H1 (cell line): ENCODE measurements at regions not wholly inside any gene's neighbourhood (a gene's known extent, or its start where the extent isn't known, plus 50 kb on each side); places are given as distances from the start of the nearest gene placed in this dataset.

Experiments
- CTCF ChIA-PET: fragments of 300-600 bp; sonication (Branson Sonifier 250); formaldehyde crosslinking; loops from one replicate; lab custom pipeline; 2021; ENCODE audit not compliant: partially characterized antibody; lab: Charles Lee
- POLR2A ChIA-PET: fragments of 300-600 bp; sonication (Branson Sonifier 250); formaldehyde crosslinking; loops from one replicate; lab custom pipeline; 2021; ENCODE audit warnings: inconsistent platforms; ENCODE audit not compliant: partially characterized antibody; lab: Charles Lee
- DNase-seq, 2 experiments: peaks; one replicate each; pipeline versions ENCODE4 v3.0.0 to v3.0.0-alpha.2; 2010 to 2022; ENCODE audit warnings: low spot score in 2 of 2, low read depth in 1 of 2, mixed read lengths in 1 of 2
- FAIRE-seq: peaks from 2 replicates; lab custom pipeline; 2011; peaks lifted over from hg19 to GRCh38; lab: Jason Lieb, UNC
- H2AFZ ChIP-seq: 2 replicates; pipeline ENCODE4 v1.8.1; 2012; ENCODE audit warnings: low read length, inconsistent platforms
- H2AK5ac ChIP-seq: 2 replicates; pipeline ENCODE4 v1.6.1; 2013; ENCODE audit warnings: low read depth, low read length
- H2BK120ac ChIP-seq: replicated peaks from 2 replicates; pipeline ENCODE3; 2013; ENCODE audit warnings: low read depth, low read length, inconsistent platforms
- H2BK12ac ChIP-seq: 2 replicates; pipeline ENCODE4 v1.6.1; 2013; ENCODE audit warnings: low read depth, low read length
- H2BK15ac ChIP-seq: 2 replicates; pipeline ENCODE4 v1.6.1; 2013; ENCODE audit warnings: low read length
- H2BK20ac ChIP-seq: 2 replicates; pipeline ENCODE4 v1.6.1; 2013; ENCODE audit warnings: low read length
- H2BK5ac ChIP-seq: 2 replicates; pipeline ENCODE4 v1.6.1; 2013; ENCODE audit warnings: low read depth, low read length
- H3K14ac ChIP-seq: 2 replicates; pipeline ENCODE4 v1.6.1; 2013; ENCODE audit warnings: inconsistent platforms; ENCODE audit not compliant: insufficient read length
- H3K18ac ChIP-seq: 2 replicates; pipeline ENCODE4 v1.6.1; 2013; ENCODE audit warnings: low read length; ENCODE audit errors: extremely low read depth
- H3K23ac ChIP-seq: 2 replicates; pipeline ENCODE4 v1.6.1; 2013; ENCODE audit warnings: inconsistent platforms; ENCODE audit not compliant: insufficient read length
- H3K23me2 ChIP-seq: 2 replicates; pipeline ENCODE4 v1.6.1; 2013; ENCODE audit warnings: low read depth, low read length
- H3K27ac ChIP-seq: 2 replicates; pipeline ENCODE4 v1.6.1; 2011; ENCODE audit warnings: low read depth, low read length, inconsistent platforms
- H3K27me3 ChIP-seq, 4 experiments: replicated peaks in 1 of 4; 1 replicate in 1 of 4; 2 replicates in 3 of 4; pipeline versions ENCODE4 v1.6.1 to v1.8.1; 2011 to 2013; ENCODE audit warnings: low read length in 3 of 4, mild to moderate bottlenecking in 3 of 4, inconsistent platforms in 2 of 4, mixed read lengths in 2 of 4, moderate library complexity in 1 of 4; ENCODE audit not compliant: control insufficient read depth in 3 of 4, insufficient read depth in 3 of 4; ENCODE audit errors: extremely low read depth in 1 of 4
- H3K36me3 ChIP-seq, 4 experiments: 2 replicates each; pipeline versions ENCODE4 v1.6.1 to v1.8.1; 2011 to 2013; ENCODE audit warnings: mild to moderate bottlenecking in 4 of 4, low read length in 3 of 4, moderate library complexity in 2 of 4, control low read depth in 1 of 4, inconsistent platforms in 1 of 4; ENCODE audit not compliant: insufficient read depth in 4 of 4, control insufficient read depth in 2 of 4
- H3K4ac ChIP-seq: replicated peaks from 2 replicates; pipeline ENCODE3; 2013; ENCODE audit warnings: low read length, low read depth, mixed read lengths, inconsistent platforms; ENCODE audit not compliant: insufficient read length
- H3K4me1 ChIP-seq, 4 experiments: replicated peaks in 1 of 4; 1 replicate in 1 of 4; 2 replicates in 3 of 4; pipeline versions ENCODE4 v1.6.1 to v1.8.1; 2011 to 2013; ENCODE audit warnings: low read length in 3 of 4, inconsistent platforms in 2 of 4, mixed read lengths in 1 of 4; ENCODE audit not compliant: insufficient read depth in 4 of 4, control insufficient read depth in 3 of 4
- H3K4me2 ChIP-seq, 2 experiments: 2 replicates each; pipeline versions ENCODE4 v1.6.1 to v1.8.1; 2011 to 2013; ENCODE audit warnings: low read depth in 2 of 2, low read length in 2 of 2, control low read depth in 1 of 2, inconsistent platforms in 1 of 2, mild to moderate bottlenecking in 1 of 2; ENCODE audit not compliant: insufficient read depth in 1 of 2
- H3K4me3 ChIP-seq, 4 experiments: fragments of 200-600, 300-600 bp in 1 of 4; sonication (generic), shearing (Covaris generic), sonication (Bioruptor Twin) in 1 of 4; 2 replicates each; pipeline versions ENCODE4 v1.5.1 to v1.8.1; 2011 to 2016; ENCODE audit warnings: low read length in 4 of 4, low read depth in 3 of 4, control low read depth in 2 of 4, inconsistent platforms in 2 of 4, mild to moderate bottlenecking in 2 of 4, mixed read lengths in 1 of 4, moderate library complexity in 1 of 4; ENCODE audit not compliant: insufficient read depth in 2 of 4; ENCODE audit errors: extremely low read depth in 1 of 4
- H3K56ac ChIP-seq: replicated peaks from 2 replicates; pipeline ENCODE3; 2013; ENCODE audit warnings: low read depth, mild to moderate bottlenecking, mixed read lengths, low read length, inconsistent platforms; ENCODE audit not compliant: insufficient read length
- H3K79me1 ChIP-seq: 2 replicates; pipeline ENCODE4 v1.6.1; 2013; ENCODE audit warnings: low read depth, low read length, control low read depth
- H3K79me2 ChIP-seq, 2 experiments: 2 replicates each; pipeline versions ENCODE4 v1.6.1 to v1.8.1; 2012 to 2013; ENCODE audit warnings: low read length in 2 of 2, mild to moderate bottlenecking in 2 of 2, inconsistent platforms in 1 of 2; ENCODE audit not compliant: insufficient read depth in 2 of 2, control insufficient read depth in 1 of 2
- H3K9ac ChIP-seq, 4 experiments: replicated peaks in 1 of 4; 1 replicate in 1 of 4; 2 replicates in 3 of 4; pipeline versions ENCODE4 v1.6.1 to v1.8.1; 2011 to 2013; ENCODE audit warnings: low read depth in 3 of 4, low read length in 3 of 4, control low read depth in 2 of 4, mild to moderate bottlenecking in 2 of 4, moderate library complexity in 2 of 4, inconsistent platforms in 1 of 4; ENCODE audit errors: extremely low read depth in 1 of 4
- H3K9me3 ChIP-seq, 2 experiments: 2 replicates each; pipeline versions ENCODE4 v1.6.1 to v1.8.1; 2012 to 2013; ENCODE audit warnings: mild to moderate bottlenecking in 2 of 2, moderate library complexity in 2 of 2, control low read depth in 1 of 2, inconsistent platforms in 1 of 2, low read depth in 1 of 2, low read length in 1 of 2, mixed read lengths in 1 of 2; ENCODE audit not compliant: insufficient read depth in 2 of 2
- H4K20me1 ChIP-seq, 2 experiments: replicated peaks in 1 of 2; 2 replicates each; pipeline versions ENCODE3 to v1.8.1; 2011 to 2013; ENCODE audit warnings: inconsistent platforms in 2 of 2, low read length in 2 of 2, mild to moderate bottlenecking in 1 of 2; ENCODE audit not compliant: insufficient read depth in 2 of 2, control insufficient read depth in 1 of 2
- H4K5ac ChIP-seq: 2 replicates; pipeline ENCODE4 v1.6.1; 2013; ENCODE audit warnings: low read length, low read depth, mixed read lengths, inconsistent platforms; ENCODE audit not compliant: insufficient read length
- H4K8ac ChIP-seq: 2 replicates; pipeline ENCODE4 v1.8.0; 2013; ENCODE audit warnings: mild to moderate bottlenecking, moderate library complexity, low read length, inconsistent platforms; ENCODE audit not compliant: insufficient read depth; ENCODE audit errors: extremely low read depth
- H4K91ac ChIP-seq: replicated peaks from 2 replicates; pipeline ENCODE3; 2013; ENCODE audit warnings: low read length, mixed read lengths, inconsistent platforms; ENCODE audit not compliant: insufficient read length
- MAX ChIP-seq: IDR thresholded peaks from 2 replicates; pipeline ENCODE4 v1.6.1; 2012; ENCODE audit warnings: inconsistent platforms
- TEAD4 ChIP-seq: IDR thresholded peaks from 2 replicates; pipeline ENCODE4 v1.6.1; 2012; ENCODE audit warnings: low read depth, low read length, inconsistent platforms, mixed read lengths
- WGBS, 2 experiments: shearing (Covaris generic) in 1 of 2; methylation state at CpG; one replicate each; pipeline versions ENCODE4 v1.1.6 to v1.1.7; 2013 to 2015; ENCODE audit warnings: low lambda C conversion rate in 2 of 2, mixed read lengths in 2 of 2, inconsistent platforms in 1 of 2, low coverage in 1 of 2, missing lambda C conversion rate in 1 of 2; ENCODE audit not compliant: insufficient replicate concordance in 2 of 2, insufficient coverage in 1 of 2, insufficient read length in 1 of 2; ENCODE audit errors: extremely low coverage in 1 of 2, missing lambda C conversion rate in 1 of 2; 5-methylcytosine and 5-hydroxymethylcytosine counted together

- no peak overlapping the region for H2AK5ac ChIP-seq
- no peaks in the 10 kb centered on the region for H3K36me3 ChIP-seq
- H3K27ac ChIP-seq, result no peak overlapping the region
- POLR2A ChIA-PET, result interaction anchor here (0.6 kb wide), 1 partner anchor 144 kb away, joined by 3 read pairs; no protein-coding TSS in a partner anchor
- no peaks in the 10 kb centered on the region for H3K9me3 ChIP-seq
- H3K4me3 ChIP-seq, result no peak overlapping the region
- no peak for TF ChIP-seq MAX
- peak; percentile 76 for TF ChIP-seq TEAD4
- TF ChIP-seq, all 59 proteins: peak for 1
- H2AFZ ChIP-seq, result no peak overlapping the region
- no peak overlapping the region for H3K4me2 ChIP-seq
- no peak overlapping the region for H4K91ac ChIP-seq
- H2BK120ac ChIP-seq, result no peak overlapping the region
- no peak overlapping the region for H3K4ac ChIP-seq
- H3K23me2 ChIP-seq, result no peaks in the 10 kb centered on the region
- no peak overlapping the region for H3K23ac ChIP-seq
- H3K56ac ChIP-seq, result no peak overlapping the region
- no peak overlapping the region for H3K18ac ChIP-seq
- H4K5ac ChIP-seq, result no peak overlapping the region
- DNase-seq (no peak), FAIRE-seq (peak; percentile 65)
- CTCF ChIA-PET, result interaction anchor here (1.4 kb wide), 1 partner anchor 236 kb away, joined by 4 read pairs; no protein-coding TSS in a partner anchor
- 94% methylated on average over 8 of the region's 8 CpGs; no CpG with 5 or more reads in 1 of the 2 experiments for WGBS, 2 experiments
- no peaks in the 10 kb centered on the region for H4K20me1 ChIP-seq
- no peak overlapping the region for H2BK5ac ChIP-seq
- peaks cover 0 to 6% (median 0%) of the 10 kb centered on the region in 4 experiments; a peak in 1 of 7 replicates for H3K4me1 ChIP-seq
- H3K79me1 ChIP-seq, result no peaks in the 10 kb centered on the region
- H2BK15ac ChIP-seq, result no peak overlapping the region
- no peak overlapping the region for H3K14ac ChIP-seq
- H3K9ac ChIP-seq, result no peak overlapping the region
- no peaks in the 10 kb centered on the region for H3K27me3 ChIP-seq
- H4K8ac ChIP-seq, result no peak overlapping the region
- H2BK12ac ChIP-seq, result no peak overlapping the region
- H3K79me2 ChIP-seq, result no peaks in the 10 kb centered on the region
- no peak overlapping the region for H2BK20ac ChIP-seq
These were observed 65.3 kb upstream of the PPP2R5A start for GRCh38 chr1:212219679-212220463.
